Esophagus squamous epithelium (tissue), 4 donors: ENCODE measurements at regions not wholly inside any gene's neighbourhood (a gene's known extent, or its start where the extent isn't known, plus 50 kb on each side); places are given as distances from the start of the nearest gene placed in this dataset.

Source experiments
- POLR2A ChIP-seq, 4 donors: fragments of 450-650 bp; IDR thresholded peaks; one replicate each; pipeline ENCODE4 v1.6.1; 2017; ENCODE audit warnings: antibody characterized with exemption in 4 of 4, mild to moderate bottlenecking in 4 of 4, moderate library complexity in 3 of 4
- TF ChIP-seq, protein P1 (sequence below), 6 experiments: fragments of 450-650 bp in 4 of 6; fragments of 200-600 bp in 2 of 6; sonication (generic) in 2 of 6; IDR thresholded peaks; one replicate each; pipeline ENCODE4 v1.5.1; 2016 to 2019; ENCODE audit warnings: antibody characterized with exemption in 6 of 6, mild to moderate bottlenecking in 4 of 6, moderate library complexity in 4 of 6

GRCh38 chrX:997631-998137 is 214.8 kb downstream of the CRLF2 start:
- TF ChIP-seq, protein P1, sequence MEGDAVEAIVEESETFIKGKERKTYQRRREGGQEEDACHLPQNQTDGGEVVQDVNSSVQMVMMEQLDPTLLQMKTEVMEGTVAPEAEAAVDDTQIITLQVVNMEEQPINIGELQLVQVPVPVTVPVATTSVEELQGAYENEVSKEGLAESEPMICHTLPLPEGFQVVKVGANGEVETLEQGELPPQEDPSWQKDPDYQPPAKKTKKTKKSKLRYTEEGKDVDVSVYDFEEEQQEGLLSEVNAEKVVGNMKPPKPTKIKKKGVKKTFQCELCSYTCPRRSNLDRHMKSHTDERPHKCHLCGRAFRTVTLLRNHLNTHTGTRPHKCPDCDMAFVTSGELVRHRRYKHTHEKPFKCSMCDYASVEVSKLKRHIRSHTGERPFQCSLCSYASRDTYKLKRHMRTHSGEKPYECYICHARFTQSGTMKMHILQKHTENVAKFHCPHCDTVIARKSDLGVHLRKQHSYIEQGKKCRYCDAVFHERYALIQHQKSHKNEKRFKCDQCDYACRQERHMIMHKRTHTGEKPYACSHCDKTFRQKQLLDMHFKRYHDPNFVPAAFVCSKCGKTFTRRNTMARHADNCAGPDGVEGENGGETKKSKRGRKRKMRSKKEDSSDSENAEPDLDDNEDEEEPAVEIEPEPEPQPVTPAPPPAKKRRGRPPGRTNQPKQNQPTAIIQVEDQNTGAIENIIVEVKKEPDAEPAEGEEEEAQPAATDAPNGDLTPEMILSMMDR (IDR thresholded peaks at IDR 0.05), result no peak
- TF ChIP-seq POLR2A (IDR thresholded peaks at IDR 0.05), result no peak
